WTC11 (cell line): ENCODE measurements at regions not wholly inside any gene's neighbourhood (a gene's known extent, or its start where the extent isn't known, plus 50 kb on each side); places are given as distances from the start of the nearest gene placed in this dataset.

ENCODE experiments used
- ATAC-seq: fragments of 200-7000 bp; cut with Tn5 transposase; 2 replicates; pipeline ENCODE4 v1.10.0; 2021; ENCODE audit warnings: mild to moderate bottlenecking, moderate library complexity
- CTCF ChIA-PET: fragments of 300-600 bp; sonication (Branson Sonifier 250); formaldehyde crosslinking; loops from one replicate; lab custom pipeline; 2021; ENCODE audit warnings: antibody characterized with exemption; lab: Charles Lee
- POLR2A ChIA-PET: fragments of 350-600 bp; sonication (Branson Sonifier 250); formaldehyde crosslinking; loops from one replicate; lab custom pipeline; 2021; ENCODE audit warnings: antibody characterized with exemption; lab: Charles Lee
- DNase-seq: peaks from one replicate; pipeline ENCODE4 v3.0.0; 2021; ENCODE audit warnings: low spot score
- H3K27ac Mint-ChIP-seq: 2 replicates; pipeline ENCODE4 v1.8.0; 2021; ENCODE audit warnings: mixed read lengths
- H3K27me3 Mint-ChIP-seq: 2 replicates; pipeline ENCODE4 v1.8.0; 2021; ENCODE audit warnings: low read depth, mild to moderate bottlenecking, moderate library complexity, mixed read lengths
- H3K36me3 Mint-ChIP-seq: 2 replicates; pipeline ENCODE4 v1.8.0; 2021; ENCODE audit warnings: mixed read lengths
- H3K4me1 Mint-ChIP-seq: 2 replicates; pipeline ENCODE4 v1.8.0; 2022; ENCODE audit warnings: mixed read lengths
- H3K4me3 Mint-ChIP-seq: 2 replicates; pipeline ENCODE4 v1.8.0; 2021; ENCODE audit warnings: mild to moderate bottlenecking, moderate library complexity, mixed read lengths
- H3K9me3 Mint-ChIP-seq: 2 replicates; pipeline ENCODE4 v1.8.0; 2021; ENCODE audit warnings: mixed read lengths
- AFF4 ChIP-seq: sonication (generic); formaldehyde crosslinking; IDR thresholded peaks from 2 replicates; pipeline ENCODE4 v1.8.1; 2023; ENCODE audit warnings: mild to moderate bottlenecking, missing genetic modification reagents, borderline replicate concordance
- CREM ChIP-seq: sonication (generic); formaldehyde crosslinking; IDR thresholded peaks from 2 replicates; pipeline ENCODE4 v1.8.1; 2022; ENCODE audit warnings: mild to moderate bottlenecking, missing genetic modification reagents, moderate library complexity
- ELF4 ChIP-seq: sonication (generic); formaldehyde crosslinking; IDR thresholded peaks from 2 replicates; pipeline ENCODE4 v1.8.1; 2022; ENCODE audit warnings: low read depth, mild to moderate bottlenecking, moderate library complexity, missing genetic modification reagents
- GRHL2 ChIP-seq: fragments of 250-450 bp; sonication (Bioruptor Pico); IDR thresholded peaks from 2 replicates; pipeline ENCODE4 v1.8.0; 2022; ENCODE audit warnings: mild to moderate bottlenecking, moderate library complexity; ENCODE audit not compliant: insufficient replicate concordance, severe bottlenecking
- HMGXB4 ChIP-seq: sonication (generic); formaldehyde crosslinking; IDR thresholded peaks from 2 replicates; pipeline ENCODE4 v1.8.1; 2023; ENCODE audit warnings: mild to moderate bottlenecking, moderate library complexity, missing genetic modification reagents
- KAT7 ChIP-seq: sonication (generic); formaldehyde crosslinking; IDR thresholded peaks from 2 replicates; pipeline ENCODE4 v1.8.1; 2023; ENCODE audit warnings: missing genetic modification reagents, mild to moderate bottlenecking, borderline replicate concordance
- MXD4 ChIP-seq: fragments of 250-450 bp; sonication (Bioruptor Pico); IDR thresholded peaks from 2 replicates; pipeline ENCODE4 v1.8.0; 2021; ENCODE audit warnings: mild to moderate bottlenecking, moderate library complexity, borderline replicate concordance
- SMAD4 ChIP-seq: sonication (generic); formaldehyde crosslinking; IDR thresholded peaks from 2 replicates; pipeline ENCODE4 v1.8.0; 2022; ENCODE audit warnings: mild to moderate bottlenecking, missing genetic modification reagents
- TEAD1 ChIP-seq: sonication (generic); formaldehyde crosslinking; IDR thresholded peaks from 2 replicates; pipeline ENCODE4 v1.8.0; 2022; ENCODE audit warnings: mild to moderate bottlenecking, missing genetic modification reagents
- TEAD4 ChIP-seq: sonication (generic); formaldehyde crosslinking; IDR thresholded peaks from 2 replicates; pipeline ENCODE4 v1.8.0; 2022; ENCODE audit warnings: mild to moderate bottlenecking, missing genetic modification reagents
- ZBTB21 ChIP-seq: sonication (generic); formaldehyde crosslinking; IDR thresholded peaks from 2 replicates; pipeline ENCODE4 v1.8.1; 2023; ENCODE audit warnings: mild to moderate bottlenecking, missing genetic modification reagents, borderline replicate concordance
- ZNF219 ChIP-seq: sonication (generic); formaldehyde crosslinking; IDR thresholded peaks from 2 replicates; pipeline ENCODE4 v1.8.0; 2023; ENCODE audit warnings: missing genetic modification reagents, mild to moderate bottlenecking, borderline replicate concordance
- ZNF425 ChIP-seq: fragments of 250-450 bp; sonication (Bioruptor Pico); conservative IDR thresholded peaks from 2 replicates; pipeline ENCODE4 v1.9.0; 2021; ENCODE audit warnings: mild to moderate bottlenecking
- TF ChIP-seq, protein P1 (sequence below): sonication (generic); formaldehyde crosslinking; IDR thresholded peaks from 2 replicates; pipeline ENCODE4 v1.8.0; 2022; ENCODE audit warnings: mild to moderate bottlenecking, missing genetic modification reagents
- TF ChIP-seq, protein P2 (sequence below): sonication (generic); formaldehyde crosslinking; IDR thresholded peaks from 2 replicates; pipeline ENCODE4 v1.8.0; 2023; ENCODE audit warnings: mild to moderate bottlenecking, missing genetic modification reagents
- TF ChIP-seq, protein P3 (sequence below): sonication (generic); formaldehyde crosslinking; IDR thresholded peaks from 2 replicates; pipeline ENCODE4 v1.8.1; 2023; ENCODE audit warnings: mild to moderate bottlenecking, missing genetic modification reagents, moderate library complexity
- TF ChIP-seq, protein P4 (sequence below): sonication (generic); formaldehyde crosslinking; IDR thresholded peaks from 2 replicates; pipeline ENCODE4 v1.8.0; 2022; ENCODE audit warnings: mild to moderate bottlenecking, missing genetic modification reagents

GRCh38 chr14:54285030-54285429 lies 111.8 kb upstream of the CDKN3 start:
- Mint-ChIP-seq H3K4me3 (no peak overlapping the region), H3K4me1 (no peaks in the 10 kb centered on the region), H3K27ac (no peak overlapping the region), H3K27me3 (no peaks in the 10 kb centered on the region; the same call in 1 of the 2 replicates), H3K9me3 (peaks cover 9% of the 10 kb centered on the region), H3K36me3 (no peaks in the 10 kb centered on the region)
- DNase-seq (no peak), ATAC-seq (peak; percentile 60; the same call in 1 of the 2 replicates)
- ChIA-PET POLR2A (no interaction called here), CTCF (no interaction called here)
- no peak for TF ChIP-seq ELF4 (CRISPR knock-in tag)
- no peak for TF ChIP-seq HMGXB4 (CRISPR knock-in tag)
- no peak for TF ChIP-seq TEAD4 (CRISPR knock-in tag)
- no peak for TF ChIP-seq ZNF425 (CRISPR knock-in tag)
- no peak for TF ChIP-seq TEAD1 (CRISPR knock-in tag)
- TF ChIP-seq, protein P1, sequence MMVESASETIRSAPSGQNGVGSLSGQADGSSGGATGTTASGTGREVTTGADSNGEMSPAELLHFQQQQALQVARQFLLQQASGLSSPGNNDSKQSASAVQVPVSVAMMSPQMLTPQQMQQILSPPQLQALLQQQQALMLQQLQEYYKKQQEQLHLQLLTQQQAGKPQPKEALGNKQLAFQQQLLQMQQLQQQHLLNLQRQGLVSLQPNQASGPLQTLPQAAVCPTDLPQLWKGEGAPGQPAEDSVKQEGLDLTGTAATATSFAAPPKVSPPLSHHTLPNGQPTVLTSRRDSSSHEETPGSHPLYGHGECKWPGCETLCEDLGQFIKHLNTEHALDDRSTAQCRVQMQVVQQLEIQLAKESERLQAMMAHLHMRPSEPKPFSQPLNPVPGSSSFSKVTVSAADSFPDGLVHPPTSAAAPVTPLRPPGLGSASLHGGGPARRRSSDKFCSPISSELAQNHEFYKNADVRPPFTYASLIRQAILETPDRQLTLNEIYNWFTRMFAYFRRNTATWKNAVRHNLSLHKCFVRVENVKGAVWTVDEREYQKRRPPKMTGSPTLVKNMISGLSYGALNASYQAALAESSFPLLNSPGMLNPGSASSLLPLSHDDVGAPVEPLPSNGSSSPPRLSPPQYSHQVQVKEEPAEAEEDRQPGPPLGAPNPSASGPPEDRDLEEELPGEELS (CRISPR knock-in tag), result no peak
- no peak for TF ChIP-seq MXD4 (CRISPR knock-in tag)
- TF ChIP-seq ZBTB21 (CRISPR knock-in tag), result no peak
- TF ChIP-seq ZNF219 (CRISPR knock-in tag), result no peak
- no peak for TF ChIP-seq KAT7 (CRISPR knock-in tag)
- TF ChIP-seq, protein P2, sequence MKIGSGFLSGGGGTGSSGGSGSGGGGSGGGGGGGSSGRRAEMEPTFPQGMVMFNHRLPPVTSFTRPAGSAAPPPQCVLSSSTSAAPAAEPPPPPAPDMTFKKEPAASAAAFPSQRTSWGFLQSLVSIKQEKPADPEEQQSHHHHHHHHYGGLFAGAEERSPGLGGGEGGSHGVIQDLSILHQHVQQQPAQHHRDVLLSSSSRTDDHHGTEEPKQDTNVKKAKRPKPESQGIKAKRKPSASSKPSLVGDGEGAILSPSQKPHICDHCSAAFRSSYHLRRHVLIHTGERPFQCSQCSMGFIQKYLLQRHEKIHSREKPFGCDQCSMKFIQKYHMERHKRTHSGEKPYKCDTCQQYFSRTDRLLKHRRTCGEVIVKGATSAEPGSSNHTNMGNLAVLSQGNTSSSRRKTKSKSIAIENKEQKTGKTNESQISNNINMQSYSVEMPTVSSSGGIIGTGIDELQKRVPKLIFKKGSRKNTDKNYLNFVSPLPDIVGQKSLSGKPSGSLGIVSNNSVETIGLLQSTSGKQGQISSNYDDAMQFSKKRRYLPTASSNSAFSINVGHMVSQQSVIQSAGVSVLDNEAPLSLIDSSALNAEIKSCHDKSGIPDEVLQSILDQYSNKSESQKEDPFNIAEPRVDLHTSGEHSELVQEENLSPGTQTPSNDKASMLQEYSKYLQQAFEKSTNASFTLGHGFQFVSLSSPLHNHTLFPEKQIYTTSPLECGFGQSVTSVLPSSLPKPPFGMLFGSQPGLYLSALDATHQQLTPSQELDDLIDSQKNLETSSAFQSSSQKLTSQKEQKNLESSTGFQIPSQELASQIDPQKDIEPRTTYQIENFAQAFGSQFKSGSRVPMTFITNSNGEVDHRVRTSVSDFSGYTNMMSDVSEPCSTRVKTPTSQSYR (CRISPR knock-in tag), result no peak
- TF ChIP-seq GRHL2 (CRISPR knock-in tag), result no peak
- TF ChIP-seq, protein P3, sequence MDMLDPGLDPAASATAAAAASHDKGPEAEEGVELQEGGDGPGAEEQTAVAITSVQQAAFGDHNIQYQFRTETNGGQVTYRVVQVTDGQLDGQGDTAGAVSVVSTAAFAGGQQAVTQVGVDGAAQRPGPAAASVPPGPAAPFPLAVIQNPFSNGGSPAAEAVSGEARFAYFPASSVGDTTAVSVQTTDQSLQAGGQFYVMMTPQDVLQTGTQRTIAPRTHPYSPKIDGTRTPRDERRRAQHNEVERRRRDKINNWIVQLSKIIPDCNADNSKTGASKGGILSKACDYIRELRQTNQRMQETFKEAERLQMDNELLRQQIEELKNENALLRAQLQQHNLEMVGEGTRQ (CRISPR knock-in tag), result no peak
- TF ChIP-seq, protein P4, sequence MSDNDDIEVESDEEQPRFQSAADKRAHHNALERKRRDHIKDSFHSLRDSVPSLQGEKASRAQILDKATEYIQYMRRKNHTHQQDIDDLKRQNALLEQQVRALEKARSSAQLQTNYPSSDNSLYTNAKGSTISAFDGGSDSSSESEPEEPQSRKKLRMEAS (CRISPR knock-in tag), result no peak
- no peak for TF ChIP-seq AFF4 (CRISPR knock-in tag)
- no peak for TF ChIP-seq SMAD4
- TF ChIP-seq CREM, result no peak
